ENCODE measurements at regions not wholly inside any gene's neighbourhood (a gene's known extent, or its start where the extent isn't known, plus 50 kb on each side); places are given as distances from the start of the nearest gene placed in this dataset.
"Not testable (repeated sequence)": the region's sequence is repeated elsewhere in the genome, so short reads cannot be mapped to it uniquely, and the experiment has no call there.

DNA sequence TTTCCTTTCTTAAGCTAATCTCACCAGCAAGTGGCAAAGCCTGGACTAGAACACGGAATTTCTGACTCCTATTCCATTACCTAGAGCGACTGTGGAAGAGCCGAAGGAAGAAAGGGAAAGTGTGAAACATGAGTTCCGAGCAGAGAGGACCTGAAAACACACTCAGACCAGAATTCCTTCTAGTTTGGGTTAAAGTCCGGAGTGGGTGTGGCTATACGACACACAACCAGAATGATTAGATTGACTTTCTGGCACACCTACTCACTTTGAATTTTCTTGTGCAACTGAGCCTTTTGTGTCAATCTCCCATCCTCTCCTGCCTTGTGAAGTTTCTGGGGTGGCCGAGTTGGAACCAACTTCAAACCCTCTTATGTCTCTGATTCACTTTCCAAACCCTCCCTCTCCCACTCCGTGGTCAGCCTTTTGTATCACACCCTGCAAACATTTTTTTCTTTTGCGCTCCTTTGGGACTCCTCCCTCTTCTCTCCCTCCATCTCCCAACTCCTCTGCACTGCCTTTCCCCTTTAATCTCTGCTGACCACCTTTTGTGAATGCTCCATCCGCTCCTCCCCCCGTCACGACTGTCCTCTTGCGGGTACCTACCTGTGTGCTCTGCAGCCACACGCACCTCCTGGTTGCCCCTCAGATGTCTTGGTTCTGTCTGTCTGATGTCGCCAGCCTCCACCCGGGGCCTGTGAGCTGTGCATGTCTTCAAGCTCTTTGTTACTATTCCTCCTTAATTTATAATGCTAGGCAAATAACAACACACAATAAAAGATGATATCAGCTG, 86.3 kb upstream of the BLID start:
- no peak for DNase-seq (ENCODE audit: extremely low read depth in 1 of 11, low read depth in 9 of 11, low spot score in 4 of 11)

DNA sequence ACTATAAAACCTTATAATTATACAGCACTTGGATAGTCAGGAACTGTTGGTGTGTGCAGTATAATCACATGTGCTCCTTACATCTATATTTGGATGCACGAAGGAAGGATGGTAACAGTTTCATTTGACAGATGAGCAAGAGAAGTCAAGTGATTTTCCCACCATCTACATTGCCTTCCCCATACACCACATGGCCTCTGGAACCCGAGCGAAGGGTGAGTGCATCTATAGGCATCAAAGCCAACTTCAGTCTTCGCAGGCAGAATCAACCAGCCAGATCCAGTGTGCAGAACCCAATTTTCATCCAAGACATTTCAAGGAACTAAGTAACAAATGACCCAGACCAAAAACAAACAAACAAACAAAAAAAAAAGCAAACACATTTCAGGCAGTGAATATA, 85.1 kb upstream of the BLID start:
- DNase-seq (ENCODE audit: extremely low read depth in 1 of 11, low read depth in 9 of 11, low spot score in 4 of 11), result no peak

GRCh38 chr11:122199661-122200060, 83.6 kb upstream of the BLID start:
- DNase-seq (ENCODE audit: extremely low read depth in 1 of 11, low read depth in 9 of 11, low spot score in 4 of 11), result no peak

GRCh38 chr11:122198291-122198983, 82.4 kb upstream of the BLID start:
- DNase-seq (ENCODE audit: extremely low read depth in 1 of 11, low read depth in 9 of 11, low spot score in 4 of 11), result no peak

DNA sequence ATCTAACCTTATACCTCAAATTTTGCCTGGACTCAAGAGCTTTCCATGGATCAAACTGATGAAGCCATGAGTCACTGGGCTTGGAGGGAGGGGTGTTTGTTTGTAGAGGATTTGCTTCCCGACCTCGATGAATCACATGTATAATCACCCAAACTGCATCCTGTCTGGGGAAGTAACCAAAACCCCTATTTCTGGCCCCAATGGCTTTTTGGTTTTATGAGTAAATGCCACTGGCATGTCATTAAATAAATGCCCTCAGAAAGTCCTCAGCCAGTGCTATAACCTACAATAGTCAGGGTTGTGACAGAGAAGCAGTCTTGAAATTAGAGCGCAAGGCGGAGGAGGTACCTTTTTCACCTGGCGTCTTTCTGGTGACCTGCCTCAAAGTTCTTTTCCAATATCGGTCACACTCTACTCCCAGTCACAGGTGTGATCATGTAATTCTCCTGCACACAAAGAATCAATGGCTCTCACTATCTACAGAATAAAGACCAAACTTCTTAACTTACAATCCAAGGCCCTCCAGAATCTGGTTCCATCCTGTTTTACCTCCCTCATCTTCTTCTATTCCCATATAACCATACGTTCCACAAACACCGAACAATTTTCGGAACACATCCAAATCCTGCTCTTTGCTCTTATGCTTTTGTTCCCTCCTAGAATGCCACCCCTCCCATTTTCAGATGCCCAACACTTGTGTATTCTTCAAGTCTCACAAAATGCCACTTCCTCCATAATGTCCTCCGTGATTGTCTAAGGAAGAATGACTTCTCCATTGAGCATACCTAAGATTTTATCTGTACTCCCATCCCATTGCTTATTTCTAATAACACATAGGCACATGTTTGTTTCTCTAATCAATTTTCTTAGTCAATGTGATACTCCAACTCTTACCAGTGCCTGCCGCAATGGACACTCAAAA, 81.3 kb upstream of the BLID start:
- DNase-seq (ENCODE audit: extremely low read depth in 1 of 11, low read depth in 9 of 11, low spot score in 4 of 11), result no peak

- DNase-seq (ENCODE audit: extremely low read depth in 1 of 11, low read depth in 9 of 11, low spot score in 4 of 11), result no peak
These were observed 79.8 kb upstream of the BLID start for GRCh38 chr11:122195790-122196189.

DNA sequence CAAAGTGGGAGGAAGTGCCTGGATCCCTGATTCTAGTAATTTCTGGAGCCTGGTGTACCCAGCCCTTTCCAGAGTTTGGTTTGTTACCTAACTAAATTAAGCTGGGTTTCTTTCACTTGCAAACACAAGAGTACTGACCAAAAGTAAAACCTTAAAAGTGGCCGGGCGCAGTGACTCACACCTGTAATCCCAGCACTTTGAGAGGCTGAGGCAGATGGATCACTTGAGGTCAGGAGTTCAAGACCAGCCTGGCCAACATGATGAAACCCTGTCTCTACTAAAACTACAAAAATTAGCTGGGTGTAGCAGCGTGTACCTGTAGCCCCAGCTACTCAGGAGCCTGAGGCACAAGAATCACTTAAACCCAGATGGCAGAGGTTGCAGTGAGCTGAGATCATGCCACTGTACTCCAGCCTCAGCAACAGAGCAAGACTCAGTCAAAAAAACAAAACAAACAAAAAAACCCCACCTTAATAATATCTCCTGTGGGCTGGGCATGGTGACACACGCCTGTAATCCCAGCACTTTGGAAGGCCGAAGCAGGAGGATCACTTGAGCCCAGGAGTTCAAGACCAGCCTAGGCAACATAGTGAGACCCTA, 78.0 kb upstream of the BLID start:
- DNase-seq (ENCODE audit: extremely low read depth in 1 of 11, low read depth in 9 of 11, low spot score in 4 of 11), result not testable (repeated sequence)

GRCh38 chr11:122193457-122193856, 77.4 kb upstream of the BLID start:
- no peak for DNase-seq (ENCODE audit: extremely low read depth in 1 of 11, low read depth in 9 of 11, low spot score in 4 of 11)

- no peak for DNase-seq (ENCODE audit: extremely low read depth in 1 of 11, low read depth in 9 of 11, low spot score in 4 of 11)
These were observed 76.7 kb upstream of the BLID start for GRCh38 chr11:122192634-122193255.

DNA sequence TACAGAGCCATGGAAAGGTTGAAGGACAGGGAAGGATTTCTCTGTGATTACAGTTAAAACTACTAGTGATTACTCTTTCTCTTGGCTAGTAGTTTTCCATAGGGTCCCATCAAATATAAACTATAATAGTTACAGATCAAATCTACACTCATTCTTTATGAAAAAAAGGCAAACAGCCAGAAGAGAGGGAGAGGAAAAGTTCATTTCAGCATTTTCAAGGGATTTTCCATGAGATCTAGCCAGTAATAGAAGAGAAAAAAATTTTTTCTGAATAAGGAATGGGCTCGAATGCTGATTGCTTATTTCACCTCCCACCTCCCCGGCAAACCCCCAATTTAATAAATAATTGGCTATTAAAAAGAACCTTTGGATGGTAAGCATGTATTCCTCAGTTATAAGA, 74.8 kb upstream of the BLID start:
- DNase-seq (ENCODE audit: extremely low read depth in 1 of 11, low read depth in 9 of 11, low spot score in 4 of 11), result no peak

- DNase-seq (ENCODE audit: extremely low read depth in 1 of 11, low read depth in 9 of 11, low spot score in 4 of 11), result no peak
These were observed 73.2 kb upstream of the BLID start for GRCh38 chr11:122189229-122189628.

DNA sequence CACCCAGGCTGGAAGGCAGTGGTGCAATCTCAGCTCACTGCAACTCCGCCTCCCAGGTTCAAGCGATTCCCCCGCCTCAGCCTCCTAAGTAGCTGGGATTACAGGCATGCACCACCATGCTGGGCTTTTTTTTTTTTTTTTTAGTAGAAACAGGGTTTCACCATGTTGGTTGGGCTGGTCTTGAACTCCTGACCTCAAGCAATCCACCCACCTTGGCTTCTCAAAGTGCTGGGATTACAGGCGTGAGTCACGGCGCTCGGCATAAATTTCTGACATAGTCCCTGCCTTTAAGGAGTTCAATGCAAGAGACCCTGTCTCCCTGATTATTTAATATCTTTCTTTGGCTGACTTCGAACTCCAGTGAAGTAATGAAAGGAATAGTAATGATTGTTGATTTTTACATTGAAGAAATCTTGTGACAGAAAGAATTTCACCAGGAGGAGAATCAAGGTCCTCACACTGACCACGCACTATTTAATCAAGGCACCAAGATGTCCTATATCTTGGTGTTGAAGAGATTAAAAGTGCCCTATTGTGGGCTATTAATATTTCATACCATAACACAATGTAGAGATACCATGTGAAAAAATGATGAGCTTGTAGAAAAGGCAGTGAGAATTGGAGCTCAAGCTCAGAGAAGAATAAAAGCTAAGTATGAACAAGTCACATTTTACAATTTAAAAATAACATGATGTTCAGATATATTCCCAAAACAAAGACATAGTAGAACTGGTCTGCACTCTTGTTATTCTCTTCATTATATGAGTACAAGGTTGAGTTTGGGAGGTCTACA, 71.6 kb upstream of the BLID start:
- no peak for DNase-seq (ENCODE audit: extremely low read depth in 1 of 11, low read depth in 9 of 11, low spot score in 4 of 11)

DNA sequence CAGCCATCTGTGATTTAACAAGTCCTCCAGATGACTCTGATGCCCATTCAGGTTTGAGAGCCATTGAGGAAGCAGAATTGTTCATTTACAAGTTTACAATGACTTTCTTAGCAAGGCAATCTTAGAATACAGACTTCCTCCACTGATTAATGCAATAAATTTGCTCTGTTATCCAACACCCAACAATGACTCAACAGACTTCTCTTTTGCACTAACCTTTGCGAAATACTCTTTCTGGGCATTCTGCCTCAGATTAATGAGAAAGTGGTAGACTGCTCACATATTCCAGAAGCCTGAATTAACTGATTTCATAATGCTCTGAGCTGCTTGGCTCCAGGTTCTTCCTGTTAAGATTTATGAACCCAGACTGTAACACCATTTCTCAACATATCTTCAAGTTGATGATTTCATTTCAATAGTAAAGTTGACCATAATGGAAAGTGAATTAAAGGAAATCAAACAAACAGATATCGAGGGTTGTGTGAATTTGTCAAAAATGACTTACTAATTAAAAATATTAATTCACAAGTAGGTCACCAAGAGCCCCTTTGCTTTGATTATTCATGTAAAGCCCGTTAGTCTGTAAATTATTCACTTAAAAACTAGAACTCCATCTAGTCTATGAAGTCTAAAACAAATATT, 70.5 kb upstream of the BLID start:
- DNase-seq (ENCODE audit: extremely low read depth in 1 of 11, low read depth in 9 of 11, low spot score in 4 of 11), result no peak

DNA sequence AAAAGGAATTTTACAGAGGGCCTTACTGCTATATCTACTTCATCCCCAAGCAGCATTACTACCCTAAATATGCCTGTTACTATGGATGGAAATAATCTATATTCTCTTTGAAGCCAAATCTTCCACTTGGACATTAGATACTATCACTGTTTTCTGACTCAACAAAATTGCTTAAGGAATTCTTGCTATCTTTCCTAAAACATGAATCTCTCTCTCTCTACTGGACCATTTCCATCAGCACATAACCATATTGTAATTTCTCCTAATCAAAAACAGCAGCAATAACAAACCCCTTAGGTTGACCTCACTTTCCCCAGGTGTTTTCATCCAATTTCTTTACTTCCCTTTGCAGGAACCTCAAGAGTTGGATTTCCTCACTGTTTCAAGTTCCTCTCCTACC, 67.9 kb upstream of the BLID start:
- DNase-seq (ENCODE audit: extremely low read depth in 1 of 11, low read depth in 9 of 11, low spot score in 4 of 11), result no peak

GRCh38 chr11:122181893-122182292, 65.9 kb upstream of the BLID start:
- no peak for DNase-seq (ENCODE audit: extremely low read depth in 1 of 11, low read depth in 9 of 11, low spot score in 4 of 11)

DNA sequence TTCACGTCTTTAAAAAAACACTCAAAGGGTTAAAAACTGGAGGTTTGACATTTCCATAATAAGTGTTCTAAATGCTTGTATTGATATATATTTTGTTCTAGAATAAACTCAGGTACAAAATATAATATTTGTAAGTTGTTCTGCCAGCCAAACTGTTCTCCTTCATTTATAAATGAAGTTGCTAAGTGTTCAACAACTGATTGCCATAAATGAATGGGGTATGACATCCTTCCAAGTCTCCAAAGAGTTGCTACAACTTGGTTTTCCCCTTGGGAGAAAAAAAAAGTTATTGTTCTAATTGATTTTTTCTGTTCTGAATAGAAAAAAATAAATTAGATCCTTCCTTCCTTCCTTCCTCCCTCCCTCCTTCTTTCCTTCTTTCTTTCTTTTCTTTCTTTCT, 65.4 kb upstream of the BLID start:
- no peak for DNase-seq (ENCODE audit: extremely low read depth in 1 of 11, low read depth in 9 of 11, low spot score in 4 of 11)

DNA sequence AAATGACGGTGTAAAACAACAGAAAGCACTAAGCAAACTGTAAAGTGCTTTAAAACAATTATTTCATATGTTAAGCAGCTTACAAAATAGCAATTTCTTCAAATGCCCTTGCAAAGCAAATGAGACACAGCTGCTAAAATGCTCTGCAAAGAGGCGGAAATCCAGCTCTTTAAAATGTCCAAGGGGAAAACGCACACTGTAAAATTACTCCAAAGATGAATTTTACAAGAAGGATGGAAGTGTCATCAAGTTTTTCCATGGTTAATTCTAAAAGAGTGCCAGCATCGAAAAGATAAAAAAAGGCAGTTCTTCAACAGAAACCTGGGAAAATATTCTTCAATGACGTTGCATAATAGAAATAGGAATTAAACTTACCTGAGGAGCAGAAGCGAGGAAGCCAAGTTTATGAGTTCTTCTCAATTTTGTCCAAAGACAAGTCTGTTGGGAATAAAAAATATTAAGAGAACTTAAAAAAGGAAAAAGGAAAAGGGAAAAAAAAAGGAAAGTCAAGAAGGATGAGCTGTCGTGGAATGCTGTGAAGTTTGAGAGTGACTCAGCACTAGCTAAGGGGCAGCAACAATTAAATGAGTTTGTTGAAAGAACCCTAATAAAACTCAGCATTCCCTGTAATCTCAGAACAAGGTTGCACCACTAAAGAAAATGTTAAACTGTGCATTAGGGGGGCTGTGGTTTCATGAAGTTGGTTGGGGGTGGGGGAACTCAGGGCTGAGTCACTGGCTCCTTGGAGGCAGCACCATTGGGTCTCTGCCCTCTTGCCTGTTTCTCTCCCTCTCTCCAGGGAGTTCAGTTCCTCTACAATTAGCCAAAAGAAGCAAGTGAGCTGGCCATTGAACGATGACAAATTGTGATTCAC, 64.2 kb upstream of the BLID start:
- no peak for DNase-seq (ENCODE audit: extremely low read depth in 1 of 11, low read depth in 9 of 11, low spot score in 4 of 11)

Measured in renal cortex interstitium (tissue), 11 donors.